Stimulated activated CD4-positive, alpha-beta T cell treated with anti-CD3 and anti-CD28 coated beads, Interleukin-12 subunit alpha, Interleukin-12 subunit beta, amount 100 ng/mL, for 48 hours (primary cell): ENCODE measurements at regions not wholly inside any gene's neighbourhood (a gene's known extent, or its start where the extent isn't known, plus 50 kb on each side); places are given as distances from the start of the nearest gene placed in this dataset.

Source experiments
- DNase-seq, 3 donors: peaks; one replicate each; pipeline ENCODE4 v3.0.0-alpha.2; 2020; ENCODE audit warnings: low read depth in 2 of 3, low spot score in 1 of 3

- no peak for DNase-seq
Observed at GRCh38 chr2:9106338-9107167, 100.1 kb upstream of the ASAP2 start.

DNA sequence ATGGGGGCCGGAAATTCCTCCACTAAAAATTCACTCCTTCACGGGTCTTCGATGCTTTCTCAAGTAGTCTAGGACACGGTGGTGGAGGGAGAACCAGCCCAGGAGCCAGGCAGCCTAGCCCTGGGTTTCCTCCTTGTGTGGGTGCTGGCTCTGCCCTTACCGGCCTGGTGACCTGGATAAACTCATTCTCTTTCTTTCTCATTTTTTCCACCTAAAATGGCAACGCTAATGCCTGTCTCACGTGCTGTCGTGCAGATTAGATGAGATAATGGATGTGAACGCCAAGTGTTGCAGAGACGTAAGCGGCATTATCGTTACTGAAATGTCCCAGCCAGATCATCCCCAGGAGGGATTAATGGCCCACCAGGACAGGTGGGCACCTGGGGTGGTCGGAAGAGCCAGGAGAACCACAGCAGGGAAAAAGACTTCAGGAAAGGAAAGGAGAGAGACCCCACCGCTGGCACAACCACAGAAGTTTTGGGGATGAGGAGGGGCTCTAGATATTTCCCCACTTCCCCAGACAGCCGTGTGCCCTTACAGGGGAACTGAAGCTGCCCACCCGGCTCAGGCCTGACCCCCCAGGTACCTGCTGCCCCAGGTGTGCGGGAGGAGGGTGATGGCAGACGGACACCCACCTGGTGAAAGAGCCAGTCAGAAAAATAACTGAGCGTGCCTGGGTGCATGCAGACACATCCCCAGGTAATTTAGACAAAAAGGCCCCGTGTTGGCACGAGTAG lies 100.8 kb upstream of the ASAP2 start:
- DNase-seq, result no peak

DNA sequence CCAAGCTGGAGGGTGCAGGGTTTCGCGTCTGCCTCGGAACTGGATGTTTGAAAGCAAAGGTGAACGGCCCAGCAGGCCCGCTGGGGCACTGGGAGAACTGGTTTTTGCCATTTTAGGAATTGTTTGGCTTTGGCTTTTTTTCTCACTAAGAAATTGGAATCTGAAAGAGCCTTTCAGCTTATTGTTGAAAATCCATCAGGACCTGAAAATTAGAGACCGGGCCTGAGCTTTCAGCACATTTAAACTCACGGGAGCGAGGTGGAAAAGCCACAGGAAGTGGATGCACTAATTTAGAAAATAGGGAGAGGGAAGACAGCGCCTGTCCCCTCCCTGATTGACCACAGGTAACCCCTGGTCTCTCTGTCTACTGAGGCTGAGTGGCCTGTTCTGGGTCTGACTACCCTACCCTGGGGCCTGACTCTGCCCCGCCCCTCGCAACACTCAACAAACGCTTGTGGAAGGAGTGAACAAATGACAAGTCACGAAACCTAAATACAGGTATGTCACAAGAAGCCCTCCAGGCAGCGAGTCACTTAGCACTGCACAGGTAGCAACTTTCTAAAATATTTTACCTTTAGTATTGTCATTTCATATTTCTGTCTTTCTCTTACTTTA lies 100.3 kb upstream of the MBOAT2 start:
- DNase-seq, result no peak

DNA sequence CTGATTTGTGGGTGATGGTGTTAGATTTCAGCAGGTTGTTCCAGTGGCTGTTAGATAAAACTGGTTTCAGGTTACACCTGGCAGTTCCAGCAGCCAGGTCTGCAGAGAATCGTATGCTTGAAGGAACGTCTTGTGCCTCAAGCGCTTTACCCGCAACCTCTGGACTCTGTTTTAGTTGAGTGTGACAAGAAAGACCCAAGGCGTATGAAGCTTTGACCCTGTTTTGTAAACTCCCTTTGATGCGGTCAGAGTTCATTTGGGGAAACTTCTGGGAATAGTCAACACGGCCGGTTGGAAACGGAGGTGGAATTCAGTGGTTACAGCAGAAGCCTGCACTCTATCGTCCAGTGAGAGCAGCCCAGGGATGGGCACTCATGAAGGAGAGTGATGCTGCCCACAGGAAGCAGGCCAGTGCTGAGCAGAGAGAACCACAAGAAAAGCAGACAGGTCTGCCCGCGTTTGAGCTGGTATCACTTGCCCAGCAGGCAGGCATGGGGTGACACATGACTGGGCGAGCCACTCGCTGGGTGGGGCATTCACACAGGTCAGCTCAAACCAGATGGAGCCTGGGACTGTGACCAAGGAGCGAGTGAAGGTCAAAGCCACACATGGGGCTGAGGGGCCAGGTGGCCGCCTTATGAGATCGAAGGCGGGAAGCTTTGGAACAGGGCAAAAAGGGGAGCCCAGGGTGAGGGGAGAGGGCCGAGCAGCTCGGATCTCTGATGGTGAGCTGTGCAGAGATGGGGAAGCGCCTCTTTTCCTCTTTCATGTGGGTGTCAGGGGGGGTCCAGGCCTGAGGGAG lies 99.6 kb upstream of the MBOAT2 start:
- DNase-seq, result no peak

DNA sequence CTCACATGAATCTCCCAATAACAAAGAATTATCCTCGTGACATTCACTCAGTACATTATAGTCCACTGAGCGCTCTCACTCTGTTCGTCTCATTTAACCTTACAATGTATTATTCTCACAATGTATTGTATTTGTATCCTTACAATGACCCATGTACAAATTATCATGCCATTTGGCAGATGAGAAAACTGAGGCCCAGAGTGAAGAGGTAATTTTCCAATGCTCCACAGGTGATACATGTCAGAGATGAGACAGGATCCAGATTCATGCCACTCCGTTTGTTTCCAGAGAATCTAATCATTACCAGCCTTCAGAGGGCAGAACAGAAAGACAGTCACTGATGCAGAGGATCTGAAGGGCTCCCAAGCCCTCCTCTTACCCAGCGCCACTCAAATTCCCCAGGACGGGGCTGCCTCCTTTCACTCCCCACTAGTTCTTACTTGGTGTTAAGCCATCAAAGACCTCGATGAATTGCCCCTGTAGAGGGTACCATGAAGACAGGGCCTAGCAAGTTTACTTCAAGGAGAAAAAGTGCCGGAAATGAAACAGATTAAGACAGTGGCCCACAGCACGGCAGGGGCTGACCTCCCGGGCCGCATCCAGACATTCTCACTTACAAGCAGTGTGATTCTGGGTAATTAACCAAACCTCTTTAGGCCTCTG lies 98.4 kb upstream of the MBOAT2 start:
- no peak for DNase-seq

DNA sequence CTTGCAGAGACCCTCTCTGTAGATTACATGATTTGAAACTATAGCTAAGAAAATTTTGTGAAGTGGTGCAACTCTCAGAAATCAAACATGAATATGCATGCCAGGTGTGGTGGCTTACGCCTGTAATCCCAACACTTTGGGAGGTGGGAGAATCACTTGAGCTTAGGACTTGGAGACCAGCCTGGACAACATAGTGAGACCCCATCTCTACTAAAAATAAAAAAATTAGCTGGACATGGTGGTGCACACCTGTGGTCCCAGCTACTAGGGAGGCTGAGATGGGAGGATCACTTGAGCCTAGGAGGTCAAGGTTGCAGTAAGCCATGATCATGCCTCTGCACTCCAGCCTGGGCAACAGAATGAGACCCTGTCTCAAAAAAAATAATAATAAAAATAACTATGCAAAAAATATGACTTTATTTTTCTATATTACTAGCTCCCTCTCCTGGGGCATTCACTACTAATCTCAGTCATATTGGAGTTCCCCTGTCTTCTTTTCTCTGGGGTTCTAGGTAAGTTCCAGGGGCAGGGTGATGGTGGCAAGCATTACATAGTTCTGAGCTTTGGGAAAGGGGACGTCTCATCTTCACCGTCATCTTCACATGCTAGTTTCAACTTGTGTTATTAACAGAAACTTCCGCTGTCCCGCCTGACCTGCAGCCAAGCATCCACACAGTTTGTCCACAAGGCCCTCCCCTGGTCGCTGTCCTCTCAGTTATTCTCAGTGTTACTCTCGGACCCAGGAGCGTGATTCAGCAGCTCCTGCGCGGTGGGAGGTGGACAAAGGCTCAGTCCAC lies 96.8 kb upstream of the MBOAT2 start:
- no peak for DNase-seq

- DNase-seq, result peak in 2 of 3 donors; percentile 7 to 28
Observed at GRCh38 chr2:9099341-9099751, 95.9 kb upstream of the MBOAT2 start.

GRCh38 chr2:9097892-9098291 lies 94.4 kb upstream of the MBOAT2 start:
- no peak for DNase-seq

GRCh38 chr2:9097239-9097638 lies 93.8 kb upstream of the MBOAT2 start:
- DNase-seq, result no peak

DNA sequence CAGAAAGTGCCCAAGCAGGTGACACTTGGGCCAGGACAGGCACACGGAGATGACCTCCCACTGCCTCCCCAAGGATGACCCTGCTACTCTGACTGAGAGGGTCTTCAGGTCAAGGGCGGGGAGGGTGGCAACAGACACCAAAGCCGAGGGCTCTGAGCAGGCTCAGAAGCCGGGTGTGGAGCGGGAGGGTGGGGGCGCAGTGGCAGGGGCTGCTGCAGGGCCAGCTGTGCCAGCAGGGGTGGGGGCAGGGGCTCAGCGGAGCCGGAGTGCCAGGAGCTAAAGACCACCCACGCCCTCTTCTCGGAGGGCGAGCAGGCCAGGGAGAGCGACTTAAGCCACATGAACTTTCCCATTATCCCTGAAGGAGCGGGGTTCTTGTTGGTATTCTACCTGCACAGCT lies 93.3 kb upstream of the MBOAT2 start:
- no peak for DNase-seq

DNA sequence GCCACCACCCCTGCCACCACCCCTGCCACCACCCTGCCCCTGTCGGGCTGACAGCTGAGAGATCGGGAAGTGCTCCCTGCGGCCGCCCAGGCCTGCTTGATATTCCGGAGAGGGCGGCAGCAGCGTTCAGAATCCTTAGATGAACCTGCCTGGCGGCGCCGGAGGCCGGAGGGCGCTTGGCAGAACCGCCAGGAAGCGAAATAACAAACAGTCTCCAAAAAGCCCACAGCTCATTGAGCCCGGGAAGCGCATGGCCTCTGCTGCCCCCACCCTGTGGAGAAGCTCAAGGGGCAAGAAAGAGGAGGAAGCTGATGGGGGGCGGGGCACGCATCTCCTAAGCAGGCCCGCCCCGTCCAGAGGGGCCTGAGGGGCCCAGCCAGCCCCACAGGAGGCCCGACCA lies 92.2 kb upstream of the MBOAT2 start:
- DNase-seq, result no peak

DNA sequence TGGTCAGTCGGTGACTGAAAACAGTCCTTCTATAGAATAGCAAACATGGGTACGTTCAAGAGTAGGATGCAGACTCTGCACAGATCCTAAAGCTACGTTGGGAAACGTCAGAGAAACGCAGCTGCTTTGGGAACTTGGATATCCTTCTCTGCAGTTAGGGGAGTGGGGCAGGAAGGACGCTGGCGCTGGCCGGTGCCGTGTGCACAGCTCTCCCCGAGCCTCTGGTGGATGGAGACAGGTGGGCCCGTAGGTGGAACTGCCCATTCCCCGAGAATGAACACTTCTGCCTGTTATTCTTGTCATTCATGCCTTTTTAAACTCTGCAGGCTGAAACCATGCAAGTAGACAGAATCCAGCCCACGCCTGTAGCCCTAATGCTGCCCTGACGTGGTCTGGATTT lies 91.7 kb upstream of the MBOAT2 start:
- DNase-seq, result no peak

DNA sequence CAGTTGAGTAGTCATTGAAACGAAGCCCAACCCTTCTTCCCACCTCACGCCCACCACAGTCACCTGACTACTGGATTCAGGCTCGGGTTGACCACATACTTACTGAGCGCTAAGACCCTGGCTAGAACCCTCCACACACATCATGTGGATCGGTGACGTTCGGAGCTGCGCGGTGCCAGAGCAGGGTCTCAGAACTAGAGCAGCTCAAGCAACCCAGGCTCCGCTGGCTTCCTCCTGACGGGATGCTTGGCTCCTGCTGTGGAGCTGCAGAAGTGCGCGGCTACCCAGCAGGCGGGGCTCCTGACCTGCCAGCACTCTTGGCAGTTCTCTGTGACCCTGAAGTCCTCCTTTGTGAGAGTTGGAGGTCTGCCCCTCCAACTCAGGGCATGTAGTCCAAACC lies 90.6 kb upstream of the MBOAT2 start:
- DNase-seq, result no peak

DNA sequence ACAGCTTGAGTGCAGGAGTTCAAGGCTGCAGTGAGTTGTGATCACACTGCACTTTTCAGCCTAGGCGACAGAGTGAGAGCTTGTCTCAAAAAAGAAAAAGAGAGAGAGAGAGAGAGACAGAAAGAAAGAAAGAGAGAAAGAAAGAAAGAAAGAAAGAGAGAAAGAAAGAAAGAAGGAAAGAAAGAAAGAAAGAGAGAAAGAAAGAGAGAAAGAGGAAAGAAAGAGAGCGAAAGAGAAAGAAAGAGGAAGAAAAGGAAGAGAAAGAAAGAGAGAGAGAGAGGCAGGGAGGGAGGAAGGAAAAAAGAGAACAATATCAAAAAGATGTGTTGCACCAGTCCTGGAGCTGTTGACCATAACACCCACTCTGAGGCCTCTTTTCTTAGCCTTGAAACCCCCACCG lies 89.8 kb upstream of the MBOAT2 start:
- no peak for DNase-seq

DNA sequence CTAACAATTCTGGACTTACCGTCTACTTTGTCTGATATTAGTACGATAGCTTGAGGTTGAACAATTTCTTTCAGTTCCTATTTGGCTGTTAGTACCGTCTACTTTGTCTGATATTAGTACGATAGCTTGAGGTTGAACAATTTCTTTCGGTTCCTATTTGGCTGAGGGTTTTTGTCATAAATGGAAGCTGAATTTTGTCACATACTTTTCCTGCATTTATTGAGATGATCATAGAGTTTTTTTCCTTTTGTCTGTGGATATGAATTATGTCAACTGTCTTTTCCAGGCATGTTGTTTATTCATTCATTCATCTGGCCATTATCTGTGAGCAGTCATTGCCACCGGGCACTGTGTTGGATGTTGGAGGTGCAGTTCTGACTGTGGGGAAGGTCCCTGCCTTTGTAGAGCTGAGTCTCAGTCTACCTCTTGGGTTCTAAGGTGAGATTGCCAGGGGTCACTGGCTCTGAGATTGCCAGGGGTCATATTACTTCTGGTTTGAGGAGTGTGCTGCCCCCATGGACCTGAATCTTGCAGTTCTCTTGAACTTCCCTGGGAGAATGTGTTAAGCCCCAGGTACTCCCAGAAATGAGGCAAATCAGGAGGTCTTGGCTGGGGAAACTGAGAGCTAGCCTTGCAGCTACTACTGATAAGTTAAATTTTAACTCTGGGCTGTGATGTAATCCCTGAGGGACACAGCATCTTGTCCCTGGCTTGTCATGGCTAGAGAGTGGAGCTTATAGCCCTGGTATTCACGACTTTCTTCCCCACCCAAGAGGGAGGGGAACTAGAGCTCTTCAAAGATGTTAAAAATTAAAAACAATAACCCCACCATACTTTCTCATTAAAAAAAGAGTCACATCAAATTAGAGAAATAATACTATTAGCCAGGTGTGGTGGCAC lies 89.1 kb upstream of the MBOAT2 start:
- no peak for DNase-seq

GRCh38 chr2:9091811-9092210 lies 88.3 kb upstream of the MBOAT2 start:
- no peak for DNase-seq

DNA sequence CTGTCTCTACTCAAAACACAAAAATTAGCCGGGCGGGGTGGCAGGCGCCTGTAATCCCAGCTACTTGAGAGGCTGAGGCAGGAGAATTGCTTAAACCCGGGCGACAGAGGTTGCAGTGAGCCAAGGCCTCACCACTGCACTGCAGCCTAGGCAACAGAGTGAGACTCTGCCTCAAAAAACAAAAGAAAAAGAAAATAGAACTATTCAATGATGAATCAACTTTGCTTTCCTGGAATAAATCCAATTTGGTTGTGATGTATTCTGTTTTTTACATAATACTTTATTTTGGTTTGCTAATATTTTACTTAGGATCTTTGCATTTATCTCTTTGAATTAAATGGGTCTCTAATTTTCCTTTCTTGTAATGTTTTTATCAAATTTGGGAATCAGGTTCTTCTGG lies 86.3 kb upstream of the MBOAT2 start:
- DNase-seq, result no peak

- no peak for DNase-seq
Observed at GRCh38 chr2:9087121-9087681, 83.7 kb upstream of the MBOAT2 start.

GRCh38 chr2:9086465-9086864 lies 83.0 kb upstream of the MBOAT2 start:
- no peak for DNase-seq
